Peyer's patch (tissue), 4 donors: ENCODE measurements at regions not wholly inside any gene's neighbourhood (a gene's known extent, or its start where the extent isn't known, plus 50 kb on each side); places are given as distances from the start of the nearest gene placed in this dataset.

Experiments
- DNase-seq, 3 donors: peaks; one replicate each; pipeline ENCODE4 v3.0.0-alpha.2; 2017 to 2019
- H3K27ac ChIP-seq, 4 donors: fragments of 200-600 bp; sonication (generic); one replicate each; pipeline ENCODE4 v1.5.1; 2016 to 2019
- H3K27me3 ChIP-seq, 2 donors: fragments of 200-600 bp; sonication (generic); one replicate each; pipeline ENCODE4 v1.5.1; 2019
- H3K36me3 ChIP-seq, 3 donors: fragments of 200-600 bp; sonication (generic); one replicate each; pipeline ENCODE4 v1.5.1; 2016 to 2019
- H3K4me1 ChIP-seq, 4 donors: fragments of 200-600 bp; sonication (generic); one replicate each; pipeline ENCODE4 v1.5.1; 2016 to 2019
- H3K4me3 ChIP-seq, 4 donors: fragments of 200-600 bp; sonication (generic); 1 replicate in 3 of 4; 2 replicates in 1 of 4; pipeline ENCODE4 v1.5.1; 2016 to 2019; ENCODE audit warnings: mild to moderate bottlenecking in 1 of 4
- H3K9me3 ChIP-seq, 4 donors: fragments of 200-600 bp; sonication (generic); one replicate each; pipeline ENCODE4 v1.5.1; 2016 to 2019; ENCODE audit warnings: mild to moderate bottlenecking in 1 of 4
- CTCF ChIP-seq, 6 experiments: fragments of 450-650 bp in 4 of 6; fragments of 200-600 bp in 2 of 6; sonication (generic) in 1 of 6; IDR thresholded peaks; one replicate each; pipeline ENCODE4 v1.5.1; 2017 to 2019; ENCODE audit warnings: antibody characterized with exemption in 6 of 6, mild to moderate bottlenecking in 3 of 6, moderate library complexity in 1 of 6
- POLR2A ChIP-seq, 2 donors: fragments of 450-650 bp; IDR thresholded peaks; one replicate each; pipeline ENCODE4 v1.5.1; 2017; ENCODE audit warnings: antibody characterized with exemption in 2 of 2, mild to moderate bottlenecking in 2 of 2, moderate library complexity in 2 of 2

GRCh38 chr10:53682885-53683284 is 910.3 kb upstream of the MBL2 start:
- no peak for TF ChIP-seq CTCF (IDR thresholded peaks at IDR 0.05)
- no peak for TF ChIP-seq POLR2A (IDR thresholded peaks at IDR 0.05)
- Histone ChIP-seq H3K4me3 (no peak overlapping the region), H3K27ac (no peak overlapping the region), H3K4me1 (no peaks in the 10 kb centered on the region), H3K9me3 (no peaks in the 10 kb centered on the region), H3K36me3 (no peaks in the 10 kb centered on the region), H3K27me3 (no peaks in the 10 kb centered on the region)
- DNase-seq: no peak

DNA sequence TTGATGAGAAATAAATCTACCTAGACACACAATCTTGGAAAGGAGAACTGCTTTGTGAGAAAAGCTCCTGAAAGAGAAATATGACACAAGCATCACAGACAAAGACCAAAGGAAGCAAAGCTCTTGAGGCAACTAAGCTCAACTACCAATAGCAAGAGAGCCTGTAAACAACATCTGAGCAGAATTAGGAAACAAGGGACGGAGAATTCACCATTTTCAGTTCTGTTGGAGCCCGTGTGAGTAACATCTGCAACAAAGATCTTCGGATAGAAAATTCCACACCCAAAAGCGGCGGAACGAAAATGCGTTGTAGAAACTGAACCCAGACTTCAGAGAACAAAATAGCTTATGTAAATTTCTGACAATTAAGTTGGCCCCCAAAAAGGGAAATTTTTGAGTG is 909.9 kb upstream of the MBL2 start:
- no peak for TF ChIP-seq POLR2A (IDR thresholded peaks at IDR 0.05)
- no peak for TF ChIP-seq CTCF (IDR thresholded peaks at IDR 0.05)
- no peak for DNase-seq
- Histone ChIP-seq H3K27me3 (no peaks in the 10 kb centered on the region), H3K9me3 (no peaks in the 10 kb centered on the region), H3K27ac (no peak overlapping the region), H3K4me1 (no peaks in the 10 kb centered on the region), H3K36me3 (no peaks in the 10 kb centered on the region), H3K4me3 (no peak overlapping the region)

DNA sequence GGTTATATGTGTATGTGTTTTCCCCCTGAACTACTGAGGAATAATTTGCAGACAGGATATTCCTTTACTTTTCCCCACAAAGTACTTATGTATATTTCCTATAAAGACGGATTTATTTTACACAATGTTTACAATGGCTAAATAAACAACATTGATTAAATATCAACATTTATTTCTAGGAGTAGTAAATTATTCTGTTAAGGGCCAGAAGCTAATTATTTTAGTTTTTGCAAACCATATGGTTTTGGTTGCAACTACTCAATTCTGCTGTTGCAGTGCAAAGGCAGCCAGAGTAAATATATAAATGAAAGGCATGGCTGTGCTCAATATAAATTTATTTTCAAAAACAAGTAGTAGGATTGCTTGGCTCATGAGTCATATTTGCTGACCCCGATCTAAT is 907.1 kb upstream of the MBL2 start:
- no peak for TF ChIP-seq CTCF (IDR thresholded peaks at IDR 0.05)
- TF ChIP-seq POLR2A (IDR thresholded peaks at IDR 0.05): no peak

GRCh38 chr10:53675177-53675576 is 902.6 kb upstream of the MBL2 start:
- H3K4me1 ChIP-seq: no peaks in the 10 kb centered on the region
- H3K9me3 ChIP-seq: no peaks in the 10 kb centered on the region
- no peak overlapping the region for H3K27ac ChIP-seq
- DNase-seq: no peak
- no peaks in the 10 kb centered on the region for H3K27me3 ChIP-seq
- no peaks in the 10 kb centered on the region for H3K36me3 ChIP-seq
- no peak overlapping the region for H3K4me3 ChIP-seq
- no peak for TF ChIP-seq CTCF (IDR thresholded peaks at IDR 0.05)
- TF ChIP-seq POLR2A (IDR thresholded peaks at IDR 0.05): no peak

More for the DNA sequence above, 907.1 kb upstream of the MBL2 start:
- Histone ChIP-seq H3K4me3 (no peak overlapping the region), H3K27me3 (no peaks in the 10 kb centered on the region), H3K27ac (no peak overlapping the region), H3K4me1 (no peaks in the 10 kb centered on the region), H3K9me3 (no peaks in the 10 kb centered on the region), H3K36me3 (no peaks in the 10 kb centered on the region)
- DNase-seq: no peak

DNA sequence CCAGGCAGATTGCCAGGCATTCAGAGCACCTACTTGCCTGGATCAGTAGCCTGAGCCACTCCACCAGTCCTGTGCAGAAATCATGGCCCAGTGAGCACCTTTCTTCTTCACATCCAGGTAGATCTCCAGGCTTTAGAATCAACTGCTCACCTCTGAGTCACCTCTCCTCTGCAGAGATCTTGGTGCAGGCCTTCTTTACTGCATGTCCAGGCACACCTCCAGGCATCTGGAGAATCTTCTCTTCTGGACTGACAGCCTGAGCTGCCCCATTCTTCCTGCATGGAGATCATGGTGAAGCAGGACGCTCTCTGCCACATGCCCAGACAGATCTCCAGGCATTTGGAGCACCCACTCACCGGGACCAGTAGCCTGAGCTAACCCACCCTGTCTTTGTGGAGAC is 894.5 kb upstream of the MBL2 start:
- Histone ChIP-seq H3K27me3 (no peaks in the 10 kb centered on the region), H3K9me3 (peaks cover 0 to 2% (median 0%) of the 10 kb centered on the region in 4 donors), H3K36me3 (no peaks in the 10 kb centered on the region), H3K27ac (no peak overlapping the region), H3K4me3 (no peak overlapping the region), H3K4me1 (peaks cover 0 to 5% (median 0%) of the 10 kb centered on the region in 4 donors)
- no peak for TF ChIP-seq POLR2A (IDR thresholded peaks at IDR 0.05)
- TF ChIP-seq CTCF (IDR thresholded peaks at IDR 0.05): no peak
- DNase-seq: no peak
